Liver (tissue), 8 donors: ENCODE measurements at regions not wholly inside any gene's neighbourhood (a gene's known extent, or its start where the extent isn't known, plus 50 kb on each side); places are given as distances from the start of the nearest gene placed in this dataset.

Experiments
- DNase-seq: peaks from one replicate; pipeline ENCODE4 v3.0.0-alpha.2; 2017; ENCODE audit warnings: low spot score
- H3K27ac ChIP-seq, 2 donors: one replicate each; pipeline ENCODE4 v1.7.0; 2013; ENCODE audit warnings: inconsistent platforms in 2 of 2, low read length in 2 of 2, control low read depth in 1 of 2, low read depth in 1 of 2, mild to moderate bottlenecking in 1 of 2
- H3K27me3 ChIP-seq, 4 donors: one replicate each; pipeline versions ENCODE4 v1.6.1 to v1.7.0; 2013; ENCODE audit warnings: low read length in 3 of 4, inconsistent platforms in 1 of 4, mild to moderate bottlenecking in 1 of 4, moderate library complexity in 1 of 4; ENCODE audit not compliant: control insufficient read depth in 4 of 4, insufficient read depth in 4 of 4
- H3K36me3 ChIP-seq, 4 donors: one replicate each; pipeline versions ENCODE4 v1.6.1 to v1.7.0; 2013; ENCODE audit warnings: low read length in 3 of 4, mild to moderate bottlenecking in 3 of 4, low read depth in 1 of 4, moderate library complexity in 1 of 4; ENCODE audit not compliant: control insufficient read depth in 4 of 4, insufficient read depth in 3 of 4
- H3K4me1 ChIP-seq, 4 donors: one replicate each; pipeline versions ENCODE4 v1.6.1 to v1.7.0; 2013; ENCODE audit warnings: low read length in 3 of 4, mild to moderate bottlenecking in 3 of 4, moderate library complexity in 1 of 4; ENCODE audit not compliant: control insufficient read depth in 4 of 4, insufficient read depth in 4 of 4
- H3K4me3 ChIP-seq, 3 donors: one replicate each; pipeline versions ENCODE4 v1.6.1 to v1.7.0; 2013; ENCODE audit warnings: low read length in 3 of 3, control low read depth in 1 of 3, low read depth in 1 of 3, mild to moderate bottlenecking in 1 of 3
- H3K9ac ChIP-seq, 2 donors: one replicate each; pipeline ENCODE4 v1.7.0; 2013; ENCODE audit warnings: low read length in 2 of 2, mild to moderate bottlenecking in 2 of 2, moderate library complexity in 2 of 2, control low read depth in 1 of 2, low read depth in 1 of 2
- H3K9me3 ChIP-seq, 4 donors: one replicate each; pipeline versions ENCODE4 v1.6.1 to v1.7.0; 2013; ENCODE audit warnings: low read length in 3 of 4; ENCODE audit not compliant: control insufficient read depth in 4 of 4
- EGR1 ChIP-seq, 2 donors: IDR thresholded peaks; 2 replicates each; pipeline ENCODE4 v1.6.1; 2016 to 2018; ENCODE audit warnings: antibody characterized with exemption in 2 of 2, low read depth in 2 of 2
- FOXA1 ChIP-seq: IDR thresholded peaks from 2 replicates; pipeline ENCODE4 v1.6.1; 2016; ENCODE audit warnings: antibody characterized with exemption
- FOXA2 ChIP-seq: IDR thresholded peaks from 2 replicates; pipeline ENCODE4 v1.6.1; 2016; ENCODE audit warnings: antibody characterized with exemption
- GABPA ChIP-seq, 2 donors: IDR thresholded peaks in 1 of 2; conservative IDR thresholded peaks in 1 of 2; 2 replicates each; pipeline ENCODE4 v1.6.1; 2016; ENCODE audit warnings: antibody characterized with exemption in 2 of 2, mild to moderate bottlenecking in 1 of 2, moderate library complexity in 1 of 2
- HNF4A ChIP-seq, 2 donors: conservative IDR thresholded peaks; 2 replicates each; pipeline ENCODE4 v1.6.1; 2016; ENCODE audit warnings: antibody characterized with exemption in 2 of 2, mild to moderate bottlenecking in 2 of 2
- HNF4G ChIP-seq: IDR thresholded peaks from 2 replicates; pipeline ENCODE4 v1.6.1; 2016; ENCODE audit warnings: antibody characterized with exemption
- JUND ChIP-seq, 2 donors: IDR thresholded peaks; 2 replicates each; pipeline ENCODE4 v1.6.1; 2016; ENCODE audit warnings: antibody characterized with exemption in 2 of 2
- NR2F2 ChIP-seq: IDR thresholded peaks from 2 replicates; pipeline ENCODE4 v1.6.1; 2016; ENCODE audit warnings: antibody characterized with exemption
- RAD21 ChIP-seq, 2 donors: IDR thresholded peaks; 2 replicates each; pipeline ENCODE4 v1.6.1; 2016; ENCODE audit warnings: antibody characterized with exemption in 2 of 2, mild to moderate bottlenecking in 2 of 2
- RXRA ChIP-seq, 2 donors: IDR thresholded peaks; 2 replicates each; pipeline ENCODE4 v1.6.1; 2017 to 2018; ENCODE audit warnings: antibody characterized with exemption in 2 of 2, mild to moderate bottlenecking in 1 of 2
- SP1 ChIP-seq: IDR thresholded peaks from 2 replicates; pipeline ENCODE4 v1.6.1; 2018; ENCODE audit warnings: antibody characterized with exemption, mild to moderate bottlenecking
- TAF1 ChIP-seq: conservative IDR thresholded peaks from 2 replicates; pipeline ENCODE4 v1.6.1; 2016; ENCODE audit warnings: antibody characterized with exemption, mild to moderate bottlenecking
- YY1 ChIP-seq: IDR thresholded peaks from 2 replicates; pipeline ENCODE4 v1.6.1; 2016; ENCODE audit warnings: antibody characterized with exemption, mild to moderate bottlenecking
- WGBS: extraction: QIAGEN DNeasy Blood & Tissue Kit; methylation state at CpG from one replicate; pipeline ENCODE4 v1.1.7; 2013; 5-methylcytosine and 5-hydroxymethylcytosine counted together
- TF ChIP-seq, protein P1 (sequence below): fragments of 150-350 bp; IDR thresholded peaks from 2 replicates; pipeline ENCODE4 v1.5.1; 2017; ENCODE audit warnings: improper control_type of control experiment, low read depth, low read length; ENCODE audit not compliant: missing input control
- TF ChIP-seq, protein P2 (sequence below): IDR thresholded peaks from 2 replicates; pipeline ENCODE4 v1.6.1; 2016; ENCODE audit warnings: antibody characterized with exemption
- TF ChIP-seq, protein P3 (sequence below): IDR thresholded peaks from 2 replicates; pipeline ENCODE4 v1.6.1; 2016; ENCODE audit warnings: antibody characterized with exemption
- TF ChIP-seq, protein P4 (sequence below): IDR thresholded peaks from 2 replicates; pipeline ENCODE4 v1.6.1; 2016; ENCODE audit warnings: antibody characterized with exemption, mild to moderate bottlenecking
- donor health status: healthy.
- donor health status: healthy.
- donor health status: healthy.
- donor health status: healthy.
- donor health status: healthy.

DNA sequence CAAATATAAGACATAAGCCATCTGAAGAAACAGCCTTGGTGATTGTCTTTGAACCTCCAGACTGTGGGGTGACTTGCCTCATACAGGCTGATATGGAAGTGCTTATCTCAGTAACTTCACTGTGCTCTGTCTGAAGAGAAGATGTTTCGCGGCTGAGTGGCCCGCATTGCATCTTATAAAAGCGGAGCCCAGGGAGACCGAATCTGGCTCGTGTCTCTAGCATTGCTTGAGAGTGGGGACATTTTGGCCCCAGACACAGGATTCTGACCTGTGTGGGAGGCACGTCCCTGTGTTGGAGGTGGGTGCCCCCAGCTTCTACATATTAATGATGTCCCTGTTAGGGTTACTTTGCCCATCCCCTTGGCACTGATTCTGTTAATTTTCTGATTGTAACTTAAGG is 66.4 kb downstream of the METRNL start:
- Histone ChIP-seq H3K27me3 (no peaks in the 10 kb centered on the region), H3K9me3 (peaks cover 0 to 4% (median 0%) of the 10 kb centered on the region in 4 donors), H3K36me3 (no peaks in the 10 kb centered on the region), H3K9ac (no peak overlapping the region), H3K4me1 (no peaks in the 10 kb centered on the region), H3K4me3 (no peak overlapping the region), H3K27ac (no peak overlapping the region)
- WGBS, result 87% methylated on average over 7 of the region's 7 CpGs
- no peak for TF ChIP-seq GABPA (IDR thresholded peaks at IDR 0.05 in 1 of 2, conservative IDR thresholded peaks at IDR 0.05 in 1 of 2)
- TF ChIP-seq YY1, result no peak
- TF ChIP-seq FOXA2, result no peak
- no peak for TF ChIP-seq JUND (IDR thresholded peaks at IDR 0.05)
- TF ChIP-seq RAD21 (IDR thresholded peaks at IDR 0.05), result no peak
- DNase-seq, result no peak

DNA sequence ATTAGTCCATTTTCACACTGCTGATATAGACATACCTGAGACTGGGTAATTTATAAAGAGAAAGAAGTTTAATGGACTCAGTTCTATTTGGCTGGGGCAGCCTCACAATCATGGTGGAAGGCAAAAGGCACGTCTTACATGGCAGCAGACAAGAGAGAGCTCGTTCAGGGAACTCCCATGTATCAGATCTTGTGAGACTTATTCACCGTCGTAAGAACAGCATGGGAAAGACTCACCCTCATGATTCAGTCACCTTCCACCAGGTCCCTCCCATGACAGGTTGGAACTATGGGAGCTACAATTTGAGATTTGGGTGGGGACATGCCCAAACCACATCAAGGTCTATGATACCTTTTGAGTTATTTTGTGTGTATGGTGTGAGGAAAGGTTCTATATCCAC is 66.9 kb downstream of the METRNL start:
- DNase-seq, result no peak
- Histone ChIP-seq H3K27me3 (no peaks in the 10 kb centered on the region), H3K9me3 (peaks cover 0 to 4% (median 0%) of the 10 kb centered on the region in 4 donors), H3K36me3 (no peaks in the 10 kb centered on the region), H3K4me1 (no peaks in the 10 kb centered on the region), H3K4me3 (no peak overlapping the region), H3K27ac (no peak overlapping the region), H3K9ac (no peak overlapping the region)
- 75% methylated on average over 4 of the region's 4 CpGs for WGBS
- no peak for TF ChIP-seq RXRA (IDR thresholded peaks at IDR 0.05)
- TF ChIP-seq NR2F2, result no peak
- TF ChIP-seq EGR1 (IDR thresholded peaks at IDR 0.05; ENCODE audit: low read depth in 2 of 2), result no peak
- TF ChIP-seq, protein P1, sequence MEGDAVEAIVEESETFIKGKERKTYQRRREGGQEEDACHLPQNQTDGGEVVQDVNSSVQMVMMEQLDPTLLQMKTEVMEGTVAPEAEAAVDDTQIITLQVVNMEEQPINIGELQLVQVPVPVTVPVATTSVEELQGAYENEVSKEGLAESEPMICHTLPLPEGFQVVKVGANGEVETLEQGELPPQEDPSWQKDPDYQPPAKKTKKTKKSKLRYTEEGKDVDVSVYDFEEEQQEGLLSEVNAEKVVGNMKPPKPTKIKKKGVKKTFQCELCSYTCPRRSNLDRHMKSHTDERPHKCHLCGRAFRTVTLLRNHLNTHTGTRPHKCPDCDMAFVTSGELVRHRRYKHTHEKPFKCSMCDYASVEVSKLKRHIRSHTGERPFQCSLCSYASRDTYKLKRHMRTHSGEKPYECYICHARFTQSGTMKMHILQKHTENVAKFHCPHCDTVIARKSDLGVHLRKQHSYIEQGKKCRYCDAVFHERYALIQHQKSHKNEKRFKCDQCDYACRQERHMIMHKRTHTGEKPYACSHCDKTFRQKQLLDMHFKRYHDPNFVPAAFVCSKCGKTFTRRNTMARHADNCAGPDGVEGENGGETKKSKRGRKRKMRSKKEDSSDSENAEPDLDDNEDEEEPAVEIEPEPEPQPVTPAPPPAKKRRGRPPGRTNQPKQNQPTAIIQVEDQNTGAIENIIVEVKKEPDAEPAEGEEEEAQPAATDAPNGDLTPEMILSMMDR, result no peak
- TF ChIP-seq FOXA1, result no peak
- no peak for TF ChIP-seq GABPA (IDR thresholded peaks at IDR 0.05 in 1 of 2, conservative IDR thresholded peaks at IDR 0.05 in 1 of 2)
- no peak for TF ChIP-seq HNF4A (conservative IDR thresholded peaks at IDR 0.05)
- no peak for TF ChIP-seq SP1
- TF ChIP-seq YY1, result no peak
- no peak for TF ChIP-seq TAF1
- TF ChIP-seq, protein P2, sequence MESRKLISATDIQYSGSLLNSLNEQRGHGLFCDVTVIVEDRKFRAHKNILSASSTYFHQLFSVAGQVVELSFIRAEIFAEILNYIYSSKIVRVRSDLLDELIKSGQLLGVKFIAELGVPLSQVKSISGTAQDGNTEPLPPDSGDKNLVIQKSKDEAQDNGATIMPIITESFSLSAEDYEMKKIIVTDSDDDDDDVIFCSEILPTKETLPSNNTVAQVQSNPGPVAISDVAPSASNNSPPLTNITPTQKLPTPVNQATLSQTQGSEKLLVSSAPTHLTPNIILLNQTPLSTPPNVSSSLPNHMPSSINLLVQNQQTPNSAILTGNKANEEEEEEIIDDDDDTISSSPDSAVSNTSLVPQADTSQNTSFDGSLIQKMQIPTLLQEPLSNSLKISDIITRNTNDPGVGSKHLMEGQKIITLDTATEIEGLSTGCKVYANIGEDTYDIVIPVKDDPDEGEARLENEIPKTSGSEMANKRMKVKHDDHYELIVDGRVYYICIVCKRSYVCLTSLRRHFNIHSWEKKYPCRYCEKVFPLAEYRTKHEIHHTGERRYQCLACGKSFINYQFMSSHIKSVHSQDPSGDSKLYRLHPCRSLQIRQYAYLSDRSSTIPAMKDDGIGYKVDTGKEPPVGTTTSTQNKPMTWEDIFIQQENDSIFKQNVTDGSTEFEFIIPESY, result no peak
- TF ChIP-seq, protein P3, sequence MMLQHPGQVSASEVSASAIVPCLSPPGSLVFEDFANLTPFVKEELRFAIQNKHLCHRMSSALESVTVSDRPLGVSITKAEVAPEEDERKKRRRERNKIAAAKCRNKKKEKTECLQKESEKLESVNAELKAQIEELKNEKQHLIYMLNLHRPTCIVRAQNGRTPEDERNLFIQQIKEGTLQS, result no peak
- TF ChIP-seq RAD21 (IDR thresholded peaks at IDR 0.05), result no peak
- TF ChIP-seq HNF4G, result no peak
- TF ChIP-seq FOXA2, result no peak

DNA sequence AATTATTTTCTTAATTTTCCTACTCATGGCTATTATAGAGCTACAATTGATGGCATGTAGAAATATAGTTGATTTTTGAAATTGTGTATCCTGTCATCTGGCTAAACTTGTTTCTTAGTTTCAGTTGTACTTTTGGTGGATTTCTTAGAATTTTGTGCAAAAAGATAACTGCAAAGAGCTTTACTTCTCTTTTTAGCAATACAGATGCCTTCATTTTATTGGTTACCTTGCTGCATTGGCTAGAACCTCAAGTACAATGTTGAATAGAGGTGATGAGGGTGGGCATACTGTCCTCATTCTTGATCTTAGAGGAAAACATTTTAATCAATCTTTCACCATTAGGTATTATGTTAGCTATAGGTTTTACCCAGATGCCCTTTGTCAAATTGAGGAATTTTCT is 67.9 kb downstream of the METRNL start:
- H3K4me3 ChIP-seq, result no peak overlapping the region
- H3K4me1 ChIP-seq, result no peaks in the 10 kb centered on the region
- no peak for DNase-seq
- H3K9me3 ChIP-seq, result no peaks in the 10 kb centered on the region
- no peak overlapping the region for H3K27ac ChIP-seq
- no peak overlapping the region for H3K9ac ChIP-seq
- no peaks in the 10 kb centered on the region for H3K27me3 ChIP-seq
- no peaks in the 10 kb centered on the region for H3K36me3 ChIP-seq
- TF ChIP-seq, protein P3, result no peak
- no peak for TF ChIP-seq EGR1 (IDR thresholded peaks at IDR 0.05; ENCODE audit: low read depth in 2 of 2)
- TF ChIP-seq, protein P4, sequence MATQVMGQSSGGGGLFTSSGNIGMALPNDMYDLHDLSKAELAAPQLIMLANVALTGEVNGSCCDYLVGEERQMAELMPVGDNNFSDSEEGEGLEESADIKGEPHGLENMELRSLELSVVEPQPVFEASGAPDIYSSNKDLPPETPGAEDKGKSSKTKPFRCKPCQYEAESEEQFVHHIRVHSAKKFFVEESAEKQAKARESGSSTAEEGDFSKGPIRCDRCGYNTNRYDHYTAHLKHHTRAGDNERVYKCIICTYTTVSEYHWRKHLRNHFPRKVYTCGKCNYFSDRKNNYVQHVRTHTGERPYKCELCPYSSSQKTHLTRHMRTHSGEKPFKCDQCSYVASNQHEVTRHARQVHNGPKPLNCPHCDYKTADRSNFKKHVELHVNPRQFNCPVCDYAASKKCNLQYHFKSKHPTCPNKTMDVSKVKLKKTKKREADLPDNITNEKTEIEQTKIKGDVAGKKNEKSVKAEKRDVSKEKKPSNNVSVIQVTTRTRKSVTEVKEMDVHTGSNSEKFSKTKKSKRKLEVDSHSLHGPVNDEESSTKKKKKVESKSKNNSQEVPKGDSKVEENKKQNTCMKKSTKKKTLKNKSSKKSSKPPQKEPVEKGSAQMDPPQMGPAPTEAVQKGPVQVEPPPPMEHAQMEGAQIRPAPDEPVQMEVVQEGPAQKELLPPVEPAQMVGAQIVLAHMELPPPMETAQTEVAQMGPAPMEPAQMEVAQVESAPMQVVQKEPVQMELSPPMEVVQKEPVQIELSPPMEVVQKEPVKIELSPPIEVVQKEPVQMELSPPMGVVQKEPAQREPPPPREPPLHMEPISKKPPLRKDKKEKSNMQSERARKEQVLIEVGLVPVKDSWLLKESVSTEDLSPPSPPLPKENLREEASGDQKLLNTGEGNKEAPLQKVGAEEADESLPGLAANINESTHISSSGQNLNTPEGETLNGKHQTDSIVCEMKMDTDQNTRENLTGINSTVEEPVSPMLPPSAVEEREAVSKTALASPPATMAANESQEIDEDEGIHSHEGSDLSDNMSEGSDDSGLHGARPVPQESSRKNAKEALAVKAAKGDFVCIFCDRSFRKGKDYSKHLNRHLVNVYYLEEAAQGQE, result no peak
- TF ChIP-seq, protein P1, result no peak
- no peak for TF ChIP-seq JUND (IDR thresholded peaks at IDR 0.05)
- TF ChIP-seq HNF4A (conservative IDR thresholded peaks at IDR 0.05), result no peak
- no peak for TF ChIP-seq HNF4G
